ENCODE measurements at regions not wholly inside any gene's neighbourhood (a gene's known extent, or its start where the extent isn't known, plus 50 kb on each side); places are given as distances from the start of the nearest gene placed in this dataset.

DNA sequence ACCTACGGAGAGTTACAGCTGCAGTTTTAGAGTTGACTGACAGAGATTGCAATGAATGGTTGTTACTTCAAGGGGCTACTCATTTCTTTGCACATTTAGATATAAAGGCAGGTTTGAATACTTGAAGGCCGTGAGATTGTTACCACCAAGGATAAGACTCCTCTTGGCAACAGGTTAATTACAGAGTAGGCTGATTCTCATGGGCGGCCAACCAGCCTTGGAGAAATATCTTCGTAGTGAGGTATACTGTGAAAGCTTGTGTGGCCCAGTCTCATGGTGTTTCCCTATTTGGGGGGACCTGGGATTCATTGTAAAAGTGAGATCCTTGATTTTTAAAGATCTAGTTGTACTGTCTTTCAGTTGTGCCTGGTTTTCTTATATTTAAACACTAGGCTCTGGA lies 103.2 kb upstream of the OLFM3 start:
- TF ChIP-seq, protein P1, sequence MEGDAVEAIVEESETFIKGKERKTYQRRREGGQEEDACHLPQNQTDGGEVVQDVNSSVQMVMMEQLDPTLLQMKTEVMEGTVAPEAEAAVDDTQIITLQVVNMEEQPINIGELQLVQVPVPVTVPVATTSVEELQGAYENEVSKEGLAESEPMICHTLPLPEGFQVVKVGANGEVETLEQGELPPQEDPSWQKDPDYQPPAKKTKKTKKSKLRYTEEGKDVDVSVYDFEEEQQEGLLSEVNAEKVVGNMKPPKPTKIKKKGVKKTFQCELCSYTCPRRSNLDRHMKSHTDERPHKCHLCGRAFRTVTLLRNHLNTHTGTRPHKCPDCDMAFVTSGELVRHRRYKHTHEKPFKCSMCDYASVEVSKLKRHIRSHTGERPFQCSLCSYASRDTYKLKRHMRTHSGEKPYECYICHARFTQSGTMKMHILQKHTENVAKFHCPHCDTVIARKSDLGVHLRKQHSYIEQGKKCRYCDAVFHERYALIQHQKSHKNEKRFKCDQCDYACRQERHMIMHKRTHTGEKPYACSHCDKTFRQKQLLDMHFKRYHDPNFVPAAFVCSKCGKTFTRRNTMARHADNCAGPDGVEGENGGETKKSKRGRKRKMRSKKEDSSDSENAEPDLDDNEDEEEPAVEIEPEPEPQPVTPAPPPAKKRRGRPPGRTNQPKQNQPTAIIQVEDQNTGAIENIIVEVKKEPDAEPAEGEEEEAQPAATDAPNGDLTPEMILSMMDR (conservative IDR thresholded peaks at IDR 0.05; ENCODE audit: low read depth, low read length): no peak
- no peak overlapping the region for H3K4me3 ChIP-seq (ENCODE audit: low read depth, low read length)
- peak; percentile 40 for DNase-seq (ENCODE audit: low read depth)

DNA sequence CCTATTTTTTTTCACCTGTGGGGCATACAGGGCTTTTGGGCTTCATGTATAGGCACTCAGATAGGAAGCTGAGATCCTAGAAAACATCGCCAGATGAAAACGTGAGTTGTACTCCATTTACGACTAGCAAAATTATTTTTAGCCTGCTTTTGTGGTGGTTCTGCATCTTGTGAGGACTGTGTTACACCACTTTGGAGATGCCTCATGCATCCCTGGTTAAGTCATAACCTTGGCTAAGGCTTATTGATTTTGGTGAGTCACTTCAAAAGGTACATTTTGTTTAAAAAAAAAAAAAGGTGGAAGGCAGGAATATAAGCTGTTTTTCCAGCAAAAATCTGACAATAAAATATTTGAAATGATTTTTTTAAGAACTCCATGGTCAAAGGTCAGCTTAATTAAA lies 101.8 kb upstream of the OLFM3 start:
- H3K4me3 ChIP-seq (ENCODE audit: low read depth, low read length): no peak overlapping the region
- TF ChIP-seq, protein P1 (conservative IDR thresholded peaks at IDR 0.05; ENCODE audit: low read depth, low read length): no peak
- DNase-seq (ENCODE audit: low read depth): peak; percentile 32

DNA sequence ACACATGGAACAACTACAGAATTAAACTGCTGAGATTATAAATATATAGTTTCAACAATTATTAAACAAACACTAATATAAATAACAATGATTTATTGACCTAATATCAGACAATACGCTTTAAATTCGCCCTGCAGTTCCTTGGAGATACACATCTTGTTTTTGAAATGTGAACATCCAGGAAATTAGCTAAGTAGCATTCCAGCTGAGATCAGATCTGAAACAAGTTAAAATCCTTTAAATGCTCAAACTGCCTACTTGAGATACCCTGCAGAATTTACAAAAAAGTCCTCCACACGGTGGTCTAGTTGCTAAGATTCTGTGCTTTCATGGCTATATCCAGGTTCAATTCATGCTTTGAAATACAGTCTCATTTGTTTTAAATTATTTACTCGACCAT lies 101.4 kb upstream of the OLFM3 start:
- no peak overlapping the region for H3K4me3 ChIP-seq (ENCODE audit: low read depth, low read length)
- no peak for DNase-seq (ENCODE audit: low read depth)
- TF ChIP-seq, protein P1 (conservative IDR thresholded peaks at IDR 0.05; ENCODE audit: low read depth, low read length): no peak

DNA sequence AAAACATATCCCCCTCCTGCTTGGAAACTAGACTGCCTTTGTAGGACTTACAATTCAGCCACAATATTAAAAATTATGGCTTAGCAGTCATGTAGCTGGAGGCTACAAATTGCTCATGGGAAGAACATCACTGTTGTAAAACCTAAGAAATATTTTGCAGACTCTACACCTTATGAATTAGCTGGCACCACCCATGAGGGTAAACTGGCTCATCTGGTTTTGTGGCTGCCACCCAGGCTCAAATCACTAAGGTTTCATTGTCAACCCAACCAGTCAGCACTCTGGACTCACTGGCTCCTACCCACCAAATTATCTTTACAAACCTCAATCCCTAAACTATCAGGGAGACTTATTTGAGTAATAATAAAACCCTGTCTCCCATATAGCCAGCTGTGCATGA lies 100.7 kb upstream of the OLFM3 start:
- H3K4me3 ChIP-seq (ENCODE audit: low read depth, low read length): no peak overlapping the region
- TF ChIP-seq, protein P1 (conservative IDR thresholded peaks at IDR 0.05; ENCODE audit: low read depth, low read length): no peak
- no peak for DNase-seq (ENCODE audit: low read depth)

DNA sequence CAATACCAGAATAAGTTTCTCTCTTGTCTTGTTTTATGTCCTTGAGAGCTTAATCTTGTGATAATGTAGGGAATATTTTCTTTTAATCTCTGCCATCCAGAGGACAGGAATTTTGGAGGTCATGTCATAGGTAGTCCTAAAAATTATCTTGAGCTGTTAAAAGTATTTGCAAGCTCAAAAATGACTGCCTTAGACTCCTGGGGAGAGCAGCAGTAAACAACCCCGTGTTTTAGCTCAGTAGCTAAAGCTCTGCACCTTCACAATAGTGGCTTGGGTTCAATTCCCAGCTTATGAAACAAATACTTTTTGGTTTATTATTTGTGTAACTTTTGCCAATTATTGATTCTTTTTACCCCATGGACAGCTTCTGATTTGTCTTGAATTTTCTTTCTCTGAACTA lies 99.4 kb upstream of the OLFM3 start:
- H3K4me3 ChIP-seq (ENCODE audit: low read depth, low read length): no peak overlapping the region
- TF ChIP-seq, protein P1 (conservative IDR thresholded peaks at IDR 0.05; ENCODE audit: low read depth, low read length): no peak
- DNase-seq (ENCODE audit: low read depth): no peak

DNA sequence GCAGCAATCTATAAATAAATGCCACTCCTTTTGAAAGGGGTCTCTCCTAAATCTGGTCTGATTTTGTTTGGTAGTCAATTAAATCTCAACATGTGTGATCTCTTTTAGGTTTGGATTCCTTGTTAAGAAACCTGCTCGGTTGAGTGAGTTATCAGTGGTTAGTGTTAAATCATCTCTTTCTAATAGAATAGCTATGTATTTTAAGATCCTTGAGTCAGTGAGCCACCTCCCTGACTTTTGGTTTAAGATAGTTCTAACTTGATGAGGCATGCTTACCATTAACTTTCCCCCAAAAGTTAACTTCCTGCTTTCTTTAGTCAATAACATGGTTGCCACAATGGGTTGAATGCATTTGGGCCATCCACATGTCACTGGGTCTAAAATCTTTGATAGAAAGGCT lies 93.1 kb upstream of the OLFM3 start:
- no peak for DNase-seq (ENCODE audit: low read depth)
- H3K4me3 ChIP-seq (ENCODE audit: low read depth, low read length): no peak overlapping the region
- TF ChIP-seq, protein P1 (conservative IDR thresholded peaks at IDR 0.05; ENCODE audit: low read depth, low read length): no peak

DNA sequence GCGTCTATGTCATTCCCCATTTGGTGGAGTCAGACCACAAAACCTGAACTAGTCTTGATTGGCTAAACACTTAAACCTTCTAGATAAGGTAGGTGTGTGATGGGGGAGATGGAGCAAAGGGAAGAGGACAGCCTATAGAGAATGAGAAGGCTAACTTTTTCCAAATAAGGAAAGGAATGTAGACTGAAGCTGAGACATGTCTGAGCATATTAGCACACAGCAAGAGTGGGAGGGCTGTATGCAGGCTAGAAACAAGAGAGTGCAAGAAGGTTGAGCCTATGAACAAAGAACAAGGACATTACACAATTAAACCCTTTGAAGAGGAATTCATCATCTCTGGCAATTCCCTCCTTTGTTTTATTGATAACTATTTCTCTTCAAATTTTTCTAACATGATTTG lies 89.2 kb upstream of the OLFM3 start:
- DNase-seq (ENCODE audit: low read depth): no peak
- H3K4me3 ChIP-seq (ENCODE audit: low read depth, low read length): no peak overlapping the region
- TF ChIP-seq, protein P1 (conservative IDR thresholded peaks at IDR 0.05; ENCODE audit: low read depth, low read length): no peak

Measured in epithelial cell of proximal tubule (primary cell).